Stimulated activated CD8-positive, alpha-beta memory T cell treated with anti-CD3 and anti-CD28 coated beads, Interleukin-7, amount 100 ng/mL, for 1 hour (primary cell): ENCODE measurements at regions not wholly inside any gene's neighbourhood (a gene's known extent, or its start where the extent isn't known, plus 50 kb on each side); places are given as distances from the start of the nearest gene placed in this dataset.
"Not testable (repeated sequence)": the region's sequence is repeated elsewhere in the genome, so short reads cannot be mapped to it uniquely, and the experiment has no call there.

Experiments used
- DNase-seq, 2 donors: peaks; one replicate each; pipeline ENCODE4 v3.0.0-alpha.2; 2020; ENCODE audit warnings: low read depth in 2 of 2

DNA sequence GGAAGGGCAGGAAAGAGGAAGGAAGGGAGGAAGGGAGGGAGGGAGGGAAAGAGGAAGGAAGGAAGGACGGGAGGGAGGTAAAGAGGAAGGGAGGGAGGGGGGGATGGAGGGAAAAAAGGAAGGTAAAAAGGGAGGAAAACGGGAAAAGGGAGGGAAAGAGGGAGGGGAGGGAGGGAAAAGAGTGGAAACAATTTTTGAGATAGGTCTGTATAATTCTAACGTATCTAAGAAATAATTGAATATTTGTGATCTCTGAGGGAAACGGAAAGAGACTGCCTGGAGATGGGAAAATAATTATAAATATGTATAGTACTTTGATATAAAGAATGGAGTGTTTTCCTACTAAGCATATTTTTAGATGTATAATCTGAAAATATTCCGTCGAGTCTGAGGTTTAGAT, 158.2 kb upstream of the FOXK1 start:
- DNase-seq = no peak

DNA sequence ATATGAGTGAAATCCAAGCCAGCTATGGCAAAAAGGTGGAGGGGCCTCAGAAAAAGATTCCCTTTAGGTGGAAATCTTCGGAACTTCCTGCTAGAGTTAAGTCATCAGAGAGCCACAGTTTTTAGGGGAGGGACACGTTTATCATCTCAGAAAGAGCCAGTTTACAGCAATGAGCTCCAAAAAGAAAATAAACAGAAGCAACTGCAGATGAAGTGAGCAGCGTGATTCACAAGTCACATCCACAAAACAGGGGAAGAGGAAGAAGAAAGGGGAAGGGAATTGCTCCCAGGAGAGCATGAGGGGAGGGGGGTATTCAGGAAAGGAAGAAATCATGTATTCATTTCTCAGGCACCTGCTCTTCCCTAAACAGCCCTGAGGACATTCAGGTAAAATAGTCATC, 156.2 kb upstream of the FOXK1 start:
- no peak for DNase-seq

DNA sequence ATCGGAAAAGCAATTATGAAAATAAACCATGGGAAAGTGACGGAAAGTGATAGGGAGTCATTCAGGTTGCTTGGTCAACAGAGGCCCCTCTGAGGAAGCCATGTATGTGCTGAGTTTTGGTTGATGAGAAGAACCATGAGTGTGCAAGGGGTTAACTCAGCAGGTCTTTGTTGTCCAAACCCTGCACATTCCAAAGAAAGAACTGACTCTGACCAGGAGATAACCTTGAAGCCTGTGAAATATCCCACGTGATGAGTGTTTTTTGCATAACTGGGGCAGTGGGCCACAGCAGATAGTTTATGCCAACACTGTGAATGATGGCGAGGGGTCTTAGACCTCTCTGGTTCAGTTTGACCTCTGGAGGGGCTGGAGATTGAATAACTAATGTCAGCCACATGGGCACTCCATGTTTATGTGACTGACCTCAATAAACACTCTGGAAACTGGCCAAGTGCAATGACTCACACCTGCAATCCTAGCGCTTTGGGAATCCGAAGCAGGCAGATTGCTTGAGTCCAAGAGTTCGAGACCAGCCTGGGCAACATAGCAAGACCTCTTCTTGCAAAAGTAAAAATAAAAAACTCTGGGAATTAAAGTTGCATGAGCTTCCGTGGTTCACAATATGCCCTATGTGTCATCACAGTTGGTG, 154.0 kb upstream of the FOXK1 start:
- no peak for DNase-seq

DNA sequence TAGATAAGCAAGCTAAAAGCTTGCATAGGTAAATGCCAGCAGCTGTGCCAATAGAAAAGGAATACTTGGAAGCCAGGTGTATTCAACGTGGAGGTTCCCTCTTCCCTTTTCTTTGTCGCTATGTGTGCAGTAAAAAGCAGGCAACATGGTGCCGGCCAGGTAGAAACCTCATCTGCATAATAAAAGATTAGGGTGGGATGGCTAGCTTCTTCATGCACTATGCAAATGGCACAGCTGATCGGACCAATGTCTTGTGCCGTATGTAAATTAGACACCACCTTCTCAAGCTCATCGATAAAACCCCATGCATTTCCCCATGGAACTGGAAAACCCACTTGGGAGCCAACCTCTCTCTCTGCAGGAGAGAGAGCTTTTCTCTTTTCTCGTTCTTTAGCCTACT, 150.9 kb upstream of the FOXK1 start:
- no peak for DNase-seq

DNA sequence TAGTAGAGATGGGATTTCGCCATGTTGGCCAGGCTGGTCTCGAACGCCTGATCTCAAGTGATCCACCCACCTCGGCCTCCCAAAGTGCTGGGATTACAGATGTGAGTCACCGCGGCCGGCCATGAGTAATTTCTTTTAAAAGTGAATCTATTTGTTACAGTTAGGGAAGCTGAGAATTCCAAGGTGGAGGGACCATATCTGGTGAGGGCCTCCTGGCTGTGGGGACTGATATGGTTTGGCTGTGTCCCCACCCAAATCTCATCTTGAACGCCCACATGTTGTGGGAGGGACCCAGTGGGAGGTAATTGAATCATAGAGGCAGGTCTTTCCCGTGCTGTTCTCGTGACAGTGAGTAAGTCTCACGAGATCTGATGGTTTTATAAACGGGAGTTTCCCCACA, 148.8 kb upstream of the FOXK1 start:
- not testable (repeated sequence) for DNase-seq

DNA sequence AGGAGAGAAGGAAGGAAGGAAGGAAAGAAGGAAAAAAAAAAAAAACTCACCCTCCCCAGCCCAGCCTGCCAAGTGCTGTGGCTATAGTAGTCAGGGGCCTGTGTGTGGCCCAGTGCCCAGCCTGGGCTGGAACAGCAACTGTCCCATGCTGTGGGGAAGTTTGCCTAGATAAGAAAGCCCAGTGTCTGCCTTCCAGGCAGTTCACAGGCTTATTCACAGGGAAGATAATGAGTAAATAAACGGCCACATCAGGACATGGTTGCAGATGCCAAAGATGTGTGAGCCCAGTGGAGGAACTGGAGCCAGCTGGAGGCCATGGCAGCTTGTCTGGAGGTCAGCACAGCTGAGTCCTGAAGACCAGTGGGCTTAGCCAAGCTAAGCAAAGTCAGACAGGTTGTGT, 132.4 kb upstream of the FOXK1 start:
- DNase-seq = no peak

DNA sequence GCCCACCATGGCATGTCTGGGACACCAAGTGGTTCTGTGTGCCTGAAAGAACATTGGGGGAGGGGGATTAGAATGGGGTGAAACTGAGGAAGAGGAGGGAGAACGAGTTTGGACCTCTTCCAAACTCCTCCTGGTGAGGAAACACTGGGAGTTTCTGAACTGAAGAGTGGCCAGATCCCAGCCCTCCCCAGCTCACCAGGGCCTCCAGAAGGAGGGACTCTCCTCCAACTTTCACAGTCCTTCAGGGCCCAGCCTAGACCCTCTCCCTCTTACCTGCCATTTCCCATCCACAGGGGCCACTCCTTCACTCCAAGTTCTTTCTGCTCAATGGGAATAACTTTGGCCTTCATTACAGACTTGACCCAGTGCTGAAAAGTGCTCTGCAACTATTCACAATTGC, 132.0 kb upstream of the FOXK1 start:
- DNase-seq = no peak

DNA sequence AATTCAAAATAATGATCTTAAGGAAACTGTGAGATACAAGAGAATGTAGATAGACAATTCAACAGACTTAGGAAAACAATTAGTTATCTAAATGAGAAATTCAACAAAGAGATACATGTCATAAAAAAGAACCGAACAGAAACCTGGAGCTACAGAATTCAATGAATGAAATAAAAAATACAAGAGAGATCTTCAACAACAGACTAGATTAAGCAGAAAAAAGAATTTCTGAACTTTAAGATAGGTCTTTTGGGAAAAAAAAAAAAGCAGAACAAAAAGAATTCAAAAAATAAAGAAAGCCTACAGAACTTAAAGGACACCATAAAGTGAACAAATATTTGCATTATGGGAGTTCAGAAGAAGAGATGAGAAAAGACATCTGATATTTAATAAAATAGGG, 129.1 kb upstream of the FOXK1 start:
- no peak for DNase-seq

DNA sequence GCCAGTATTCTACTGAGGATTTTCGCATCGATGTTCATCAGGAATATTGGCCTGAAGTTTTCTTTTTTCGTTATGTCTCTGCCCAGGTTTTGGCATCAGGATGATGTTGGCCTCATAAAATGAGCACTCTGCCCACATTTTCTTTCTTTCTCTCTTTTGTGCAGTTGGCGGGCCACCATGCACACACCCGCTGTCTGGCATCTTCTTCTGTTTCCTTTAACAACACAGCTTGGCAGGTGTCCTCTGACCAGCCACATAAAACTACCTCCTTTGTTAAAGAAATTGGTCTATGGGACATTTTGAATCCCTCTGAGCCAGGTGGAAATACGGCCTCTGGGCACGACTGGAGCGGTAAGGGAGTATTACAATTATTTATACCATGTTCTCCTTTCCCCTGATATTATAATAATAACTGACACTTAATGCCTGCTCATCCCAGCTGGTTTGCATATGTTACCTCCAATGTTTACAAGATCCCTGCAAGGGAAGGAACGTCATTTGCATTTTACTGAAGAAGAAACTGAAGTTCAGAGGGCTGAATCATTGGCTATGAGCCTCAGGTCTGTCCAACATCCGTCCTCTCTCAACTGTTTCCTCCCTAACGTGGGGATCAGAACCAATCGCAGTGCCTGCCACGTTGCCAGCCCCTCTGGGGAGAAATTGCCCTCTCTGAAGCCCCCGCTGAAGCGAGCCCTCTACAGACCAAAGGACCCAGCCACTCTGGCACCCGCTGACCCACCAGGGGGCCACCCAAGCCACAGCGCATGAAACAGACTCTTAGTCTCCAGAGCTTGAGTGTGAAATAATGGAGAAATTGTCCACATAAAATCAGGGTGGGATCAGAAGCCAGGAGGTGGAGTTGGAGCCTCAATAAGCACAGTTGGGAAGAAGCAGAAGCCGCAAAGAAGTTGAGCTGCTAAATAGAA, 125.0 kb upstream of the FOXK1 start:
- DNase-seq = no peak

DNA sequence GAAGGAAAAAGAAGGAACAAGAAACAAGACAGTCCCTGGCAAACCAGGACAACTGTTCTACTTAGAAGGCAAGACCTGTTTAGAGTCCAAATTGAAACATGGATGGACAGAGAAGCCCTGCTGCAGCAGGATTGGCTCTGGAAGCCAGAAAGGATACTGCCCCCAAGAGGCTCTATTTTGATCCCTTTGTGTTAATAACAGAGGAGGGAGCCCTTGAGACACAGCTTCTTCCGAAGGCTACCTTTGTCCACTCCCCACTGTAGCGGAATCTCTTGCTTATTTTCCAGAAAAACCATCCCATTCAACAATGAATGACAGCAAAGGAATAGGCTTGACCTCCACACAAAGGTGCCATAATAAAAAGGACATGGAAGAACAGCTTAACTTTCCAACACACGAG, 120.3 kb upstream of the FOXK1 start:
- DNase-seq = no peak

DNA sequence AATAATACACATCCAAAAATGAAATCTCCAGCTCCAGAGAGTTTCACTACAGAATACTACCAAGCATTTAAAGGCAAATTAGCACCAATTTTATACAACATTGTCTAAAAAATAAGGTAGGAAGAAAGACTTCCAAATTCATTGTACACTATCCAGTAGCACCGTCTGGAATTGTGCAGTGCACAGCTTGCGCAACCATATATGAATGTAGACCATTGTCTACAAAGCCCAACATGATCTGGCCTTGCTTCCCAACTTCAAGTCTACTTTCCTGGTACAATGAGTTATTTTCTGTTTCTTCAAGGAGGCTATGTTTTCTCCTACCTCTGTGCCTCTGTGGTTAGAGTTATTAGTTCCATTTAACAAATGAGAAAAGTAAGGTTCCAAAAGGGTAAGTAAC, 115.4 kb upstream of the FOXK1 start:
- no peak for DNase-seq

DNA sequence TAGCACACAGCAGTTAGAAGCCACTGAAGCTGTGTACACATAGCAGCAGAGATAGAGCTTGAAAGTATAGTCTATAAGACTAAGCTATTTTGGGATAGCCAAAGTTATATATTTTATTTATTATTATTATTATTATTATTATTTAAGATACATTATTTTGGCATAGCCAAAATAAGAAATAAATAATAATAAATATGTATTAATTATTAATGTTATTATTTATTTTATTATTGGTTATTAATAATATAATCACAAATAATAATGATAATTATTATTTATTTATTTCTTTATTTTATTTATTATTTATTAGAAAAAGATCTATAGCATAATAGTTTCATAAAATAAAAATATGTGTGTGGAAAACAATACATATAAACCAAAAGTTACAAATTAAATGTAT, 107.2 kb upstream of the FOXK1 start:
- no peak for DNase-seq

DNA sequence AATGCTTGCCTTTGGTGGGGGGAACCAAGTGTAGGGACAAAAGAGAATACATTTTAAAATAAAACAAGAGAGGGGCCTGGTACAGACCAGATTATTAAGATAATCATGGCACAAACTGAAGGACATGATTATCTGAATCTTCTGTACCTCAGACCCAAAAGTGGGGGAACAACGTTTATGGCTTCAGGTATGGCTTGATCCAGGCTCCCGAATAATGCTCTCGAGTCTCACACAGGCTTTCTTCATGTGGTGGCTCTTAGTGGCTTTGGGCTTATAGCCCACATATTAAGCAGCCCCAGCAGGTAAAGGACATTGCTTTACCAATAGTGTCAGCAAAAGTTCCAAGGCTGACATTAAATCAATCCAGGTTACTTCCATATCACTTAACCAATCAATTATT, 106.8 kb upstream of the FOXK1 start:
- no peak for DNase-seq

DNA sequence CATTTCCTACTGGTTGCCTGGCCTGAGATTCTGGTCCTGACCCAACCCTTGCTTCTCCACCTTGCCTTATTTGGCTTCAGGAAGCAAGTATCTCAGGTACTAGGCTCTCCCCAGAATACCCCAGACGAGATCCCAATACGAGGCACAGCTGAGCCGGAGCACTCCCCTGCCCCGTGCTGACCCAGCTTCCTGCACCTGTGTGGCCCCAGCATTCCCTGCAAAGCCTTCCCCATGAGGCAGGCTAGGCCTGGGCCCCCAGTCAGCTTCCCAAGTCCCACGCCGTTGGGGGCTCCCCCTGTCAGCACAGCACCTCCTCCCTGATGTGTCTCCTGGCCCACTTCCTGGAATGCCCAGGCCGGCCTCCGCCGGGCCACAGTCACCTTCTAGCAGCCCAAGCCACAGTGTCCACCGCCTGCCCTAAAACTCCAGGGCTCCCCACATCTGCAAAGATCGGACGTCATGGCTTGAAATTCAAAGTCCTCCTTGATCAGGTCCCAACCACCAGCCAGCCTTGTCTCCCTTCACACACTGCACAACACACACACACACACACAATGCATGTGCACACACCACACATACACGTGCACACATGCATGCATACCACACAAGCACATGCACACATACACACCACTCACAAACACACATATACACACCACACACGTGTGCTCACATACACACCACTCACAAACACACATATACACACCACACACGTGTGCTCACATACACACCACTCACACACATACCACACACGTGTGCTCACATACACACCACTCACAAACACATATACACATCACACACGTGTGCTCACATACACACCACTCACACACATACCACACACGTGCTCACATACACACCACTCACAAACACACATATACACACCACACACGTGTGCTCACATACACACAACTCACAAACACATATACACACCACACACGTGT, 78.9 kb upstream of the FOXK1 start:
- no peak for DNase-seq

DNA sequence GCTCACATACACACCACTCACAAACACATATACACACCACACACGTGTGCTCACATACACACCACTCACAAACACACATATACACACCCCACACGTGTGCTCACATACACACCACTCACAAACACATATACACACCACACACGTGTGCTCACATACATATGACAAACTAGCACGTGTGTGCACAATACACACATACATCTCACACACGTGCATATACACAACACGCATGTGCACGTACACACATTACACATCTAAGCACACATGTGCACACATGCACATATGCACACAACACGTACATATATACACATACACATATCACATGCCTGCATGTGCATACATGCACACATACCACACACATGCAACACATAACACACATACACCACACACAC, 78.3 kb upstream of the FOXK1 start:
- no peak for DNase-seq

DNA sequence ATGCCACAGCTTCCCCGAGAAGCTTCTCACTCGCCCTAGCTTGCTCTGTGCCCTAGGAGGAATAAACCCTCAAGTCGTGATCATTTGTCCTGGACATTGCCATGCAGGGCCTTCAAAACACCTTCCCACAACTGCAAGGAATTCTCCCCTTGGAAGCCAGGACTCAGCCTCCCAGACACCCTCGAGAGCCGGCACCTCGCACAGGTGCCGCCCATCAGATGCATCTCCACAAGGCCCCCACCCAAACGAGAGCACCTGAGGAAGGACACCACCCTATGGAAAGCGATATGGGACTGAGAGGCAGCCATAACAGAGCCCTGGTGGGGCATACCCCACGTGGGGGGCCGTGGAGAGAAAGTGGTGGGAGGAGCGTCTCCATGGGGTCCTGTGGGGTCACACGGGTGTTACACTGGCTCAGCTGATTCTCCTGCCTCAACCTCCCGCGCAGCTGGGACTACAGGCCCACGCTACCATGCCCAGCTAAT, 77.6 kb upstream of the FOXK1 start:
- no peak for DNase-seq

DNA sequence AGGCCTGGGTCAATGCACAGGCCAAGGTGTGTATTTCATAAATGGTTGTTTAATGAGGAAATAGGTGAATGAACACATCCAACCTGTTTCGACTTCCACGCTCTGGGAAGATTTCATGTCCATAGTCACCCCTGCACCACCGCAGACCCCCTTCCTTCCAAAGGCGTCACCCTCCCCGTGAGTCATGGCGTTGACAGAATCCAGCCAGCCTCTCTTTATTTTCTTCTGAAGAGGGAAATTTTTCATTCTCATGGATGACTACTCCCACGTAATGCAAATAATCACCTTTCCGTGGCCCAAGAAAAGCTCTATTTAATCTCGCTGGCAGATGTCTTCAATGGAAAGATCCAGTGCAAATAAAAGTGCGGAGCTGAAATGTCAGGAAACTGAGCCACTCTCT, 75.3 kb upstream of the FOXK1 start:
- no peak for DNase-seq

DNA sequence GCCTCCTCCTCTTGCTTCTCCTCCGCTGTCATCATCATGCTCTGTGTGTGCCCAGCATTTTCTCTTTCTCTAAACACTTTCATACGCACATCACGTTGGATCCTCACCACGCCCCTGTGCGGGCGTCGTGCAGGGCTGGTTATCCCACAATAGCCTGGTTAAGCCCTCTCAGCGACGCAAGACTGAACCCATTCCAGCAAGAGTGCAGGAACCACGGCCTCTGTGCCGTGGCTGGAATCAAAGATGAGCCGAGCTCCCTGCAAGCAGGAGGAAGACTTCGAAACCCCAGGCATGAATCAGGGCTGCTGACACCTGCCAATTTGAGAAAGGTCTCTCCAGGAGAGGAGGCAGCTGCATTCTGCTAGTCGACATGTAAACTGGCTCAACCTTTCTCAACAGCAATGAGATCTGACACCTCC, 74.8 kb upstream of the FOXK1 start:
- DNase-seq = no peak

DNA sequence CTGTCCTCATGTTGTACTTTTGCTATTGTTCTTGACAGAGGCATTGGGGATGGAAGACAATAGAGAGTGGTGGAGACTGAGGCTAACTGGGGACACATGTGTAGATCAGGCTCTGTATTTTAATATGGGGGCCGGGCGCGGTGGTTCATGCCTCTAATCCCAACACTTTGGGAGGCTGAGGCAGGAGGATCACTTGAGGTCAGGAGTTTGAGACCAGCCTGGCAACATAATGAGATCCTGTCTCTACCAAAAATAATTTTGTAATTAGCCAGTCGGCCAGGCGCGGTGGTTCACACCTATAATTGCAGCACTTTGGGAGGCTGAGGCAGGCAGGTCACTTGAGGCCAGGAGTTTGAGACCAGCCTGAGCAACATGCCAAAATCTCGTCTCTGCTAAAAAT, 72.5 kb upstream of the FOXK1 start:
- DNase-seq = not testable (repeated sequence)

DNA sequence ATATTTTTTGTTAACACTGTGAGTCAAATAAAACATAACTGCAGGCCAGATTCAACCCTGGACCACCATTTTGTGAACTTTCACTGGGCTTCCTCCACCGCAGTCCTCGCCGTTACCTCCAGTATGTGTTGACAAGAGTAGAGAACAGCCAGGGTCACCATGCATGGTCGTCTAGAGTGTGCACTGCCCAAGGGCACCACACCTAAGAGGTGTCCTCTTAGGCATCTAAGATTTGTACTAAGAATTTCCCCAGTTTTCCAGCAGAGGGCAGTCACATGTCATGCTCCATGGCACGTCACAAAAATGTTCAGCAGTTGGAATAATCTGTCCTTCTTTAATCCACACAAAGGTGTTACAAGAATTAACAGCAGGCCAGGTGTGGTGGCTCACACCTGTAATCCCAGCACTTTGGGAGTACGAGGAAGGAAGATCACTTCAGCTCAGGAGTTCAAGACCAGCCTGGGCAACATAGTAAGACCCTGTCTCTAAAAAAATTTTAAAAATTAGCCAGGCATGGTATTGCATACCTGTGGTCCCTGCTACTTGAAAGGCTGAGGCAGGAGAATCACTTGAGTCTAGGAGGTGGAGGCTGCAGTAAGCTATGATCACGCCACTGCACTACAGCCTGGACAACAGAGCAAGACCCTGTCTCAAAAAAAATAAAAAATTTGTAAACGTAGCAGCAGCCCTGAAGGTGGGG, 71.2 kb upstream of the FOXK1 start:
- DNase-seq = peak; percentile 7 to 11

DNA sequence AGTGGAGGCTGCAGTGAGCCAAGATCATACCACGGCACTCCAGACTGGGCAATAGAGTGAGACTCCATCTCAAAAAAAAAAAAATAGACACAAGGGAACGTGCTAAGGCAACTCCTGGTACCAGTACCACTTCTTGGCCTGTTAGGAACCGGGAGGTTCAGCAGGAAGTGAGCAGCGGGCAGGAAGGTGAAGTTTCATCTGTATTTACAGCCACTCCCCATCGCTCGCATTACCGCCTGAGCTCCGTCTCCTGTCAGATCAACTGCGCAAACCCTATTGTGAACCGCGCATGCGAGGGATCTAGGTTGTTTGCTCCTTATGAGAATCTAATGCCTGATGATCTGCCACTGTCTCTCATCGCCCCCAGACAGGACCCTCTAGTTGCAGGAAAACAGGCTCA, 69.9 kb upstream of the FOXK1 start:
- no peak for DNase-seq
